ENCODE measurements at regions not wholly inside any gene's neighbourhood (a gene's known extent, or its start where the extent isn't known, plus 50 kb on each side); places are given as distances from the start of the nearest gene placed in this dataset.

DNA sequence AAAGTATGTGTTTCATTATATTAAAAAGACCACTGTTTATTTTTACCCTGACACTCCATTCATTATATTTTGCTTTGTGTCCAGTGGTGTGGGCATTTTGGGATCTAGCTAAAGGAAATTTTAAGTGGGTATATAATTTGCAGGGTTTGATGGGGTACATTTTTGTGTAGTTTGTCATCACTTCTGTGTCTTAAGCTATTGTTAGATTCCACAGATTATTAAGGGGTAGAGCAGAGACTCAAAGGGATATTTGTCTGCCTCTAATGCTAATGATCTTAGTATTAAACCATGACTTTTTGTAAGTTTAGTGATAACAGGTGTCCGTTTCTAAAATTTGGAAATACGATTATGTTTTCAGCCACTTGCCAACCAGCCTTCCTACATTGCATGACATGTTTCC is 731.6 kb downstream of the BRINP1 start:
- no peak overlapping the region for H3K4me3 ChIP-seq (ENCODE audit: low read depth, low read length)
- H3K9me3 ChIP-seq (ENCODE audit: control insufficient read depth, insufficient read depth, low read length) = peaks cover 9% of the 10 kb centered on the region; the same call in 1 of the 2 replicates
- ChIA-PET POLR2A (no interaction called here), CTCF (no interaction called here)
- no peak overlapping the region for H3K27ac ChIP-seq (ENCODE audit: low read depth, low read length)
- no peak for DNase-seq (ENCODE audit: low read depth, low spot score)
- TF ChIP-seq, protein P1, sequence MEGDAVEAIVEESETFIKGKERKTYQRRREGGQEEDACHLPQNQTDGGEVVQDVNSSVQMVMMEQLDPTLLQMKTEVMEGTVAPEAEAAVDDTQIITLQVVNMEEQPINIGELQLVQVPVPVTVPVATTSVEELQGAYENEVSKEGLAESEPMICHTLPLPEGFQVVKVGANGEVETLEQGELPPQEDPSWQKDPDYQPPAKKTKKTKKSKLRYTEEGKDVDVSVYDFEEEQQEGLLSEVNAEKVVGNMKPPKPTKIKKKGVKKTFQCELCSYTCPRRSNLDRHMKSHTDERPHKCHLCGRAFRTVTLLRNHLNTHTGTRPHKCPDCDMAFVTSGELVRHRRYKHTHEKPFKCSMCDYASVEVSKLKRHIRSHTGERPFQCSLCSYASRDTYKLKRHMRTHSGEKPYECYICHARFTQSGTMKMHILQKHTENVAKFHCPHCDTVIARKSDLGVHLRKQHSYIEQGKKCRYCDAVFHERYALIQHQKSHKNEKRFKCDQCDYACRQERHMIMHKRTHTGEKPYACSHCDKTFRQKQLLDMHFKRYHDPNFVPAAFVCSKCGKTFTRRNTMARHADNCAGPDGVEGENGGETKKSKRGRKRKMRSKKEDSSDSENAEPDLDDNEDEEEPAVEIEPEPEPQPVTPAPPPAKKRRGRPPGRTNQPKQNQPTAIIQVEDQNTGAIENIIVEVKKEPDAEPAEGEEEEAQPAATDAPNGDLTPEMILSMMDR (IDR thresholded peaks at IDR 0.05; ENCODE audit: low read depth, low read length) = no peak
- H3K27me3 ChIP-seq (ENCODE audit: control insufficient read depth, insufficient read depth, low read length) = no peaks in the 10 kb centered on the region

DNA sequence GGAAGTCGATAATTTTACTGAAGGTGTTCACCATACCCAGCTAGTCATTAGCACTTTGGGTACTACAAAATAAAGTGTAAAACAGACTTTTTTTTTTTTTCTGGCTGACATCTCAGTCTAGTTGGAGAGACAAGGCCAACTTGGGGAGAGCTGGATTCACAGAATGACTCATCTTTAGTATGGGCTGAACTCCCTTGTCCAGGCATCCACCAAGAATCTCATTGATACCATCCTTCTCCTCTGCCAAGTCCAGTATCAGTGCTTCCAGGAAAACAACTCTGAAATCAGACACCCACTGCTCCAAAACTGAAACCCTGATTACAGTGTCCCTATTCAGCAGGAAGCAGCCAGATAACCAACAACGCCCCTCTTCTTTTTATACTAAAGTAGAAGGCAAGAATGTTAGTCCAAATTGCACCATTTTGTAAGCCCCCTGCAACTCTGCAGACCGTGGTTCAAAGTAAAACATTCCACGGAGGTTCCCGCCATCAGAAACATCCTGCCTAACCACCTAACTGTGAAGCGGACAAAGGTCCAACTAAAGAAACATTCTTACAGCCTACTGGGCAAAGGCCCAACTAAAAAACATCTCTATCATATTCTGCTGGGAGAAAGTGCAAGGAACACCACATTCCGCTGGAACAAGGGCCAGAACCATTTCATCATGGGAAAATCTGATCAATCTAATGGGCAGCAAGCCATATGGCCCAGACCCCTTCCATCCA is 728.2 kb downstream of the BRINP1 start:
- CTCF ChIA-PET = no interaction called here

DNA sequence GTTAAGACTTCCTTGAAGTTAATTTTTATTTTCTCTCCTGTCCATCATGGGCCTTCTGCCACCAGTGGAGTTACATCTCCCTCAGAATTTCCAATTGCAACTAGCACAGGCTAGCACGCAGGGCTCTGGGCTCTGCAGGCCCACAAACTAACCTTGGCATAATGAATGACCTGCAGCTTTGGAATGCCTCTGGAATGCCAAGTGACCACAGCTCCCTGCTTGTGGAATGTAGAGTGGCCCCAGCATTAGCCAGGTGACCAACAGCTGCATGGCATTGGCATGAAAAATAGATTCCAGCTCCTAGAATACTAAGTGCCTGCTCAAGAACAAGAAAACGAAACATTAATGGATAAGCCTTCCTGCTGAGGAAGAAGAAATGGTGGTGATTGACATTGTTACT is 726.1 kb downstream of the BRINP1 start:
- CTCF ChIA-PET = no interaction called here
- POLR2A ChIA-PET = no interaction called here
- Histone ChIP-seq H3K27ac (ENCODE audit: low read depth, low read length) (no peak overlapping the region), H3K4me3 (ENCODE audit: low read depth, low read length) (no peak overlapping the region), H3K27me3 (ENCODE audit: control insufficient read depth, insufficient read depth, low read length) (no peaks in the 10 kb centered on the region), H3K9me3 (ENCODE audit: control insufficient read depth, insufficient read depth, low read length) (peaks cover 17% of the 10 kb centered on the region; the same call in 1 of the 2 replicates)
- DNase-seq (ENCODE audit: low read depth, low spot score) = no peak
- TF ChIP-seq, protein P1 (IDR thresholded peaks at IDR 0.05; ENCODE audit: low read depth, low read length) = no peak

More for the DNA sequence above, 728.2 kb downstream of the BRINP1 start:
- Histone ChIP-seq H3K27me3 (ENCODE audit: control insufficient read depth, insufficient read depth, low read length) (no peaks in the 10 kb centered on the region), H3K9me3 (ENCODE audit: control insufficient read depth, insufficient read depth, low read length) (peaks cover 9% of the 10 kb centered on the region; the same call in 1 of the 2 replicates), H3K4me3 (ENCODE audit: low read depth, low read length) (no peak overlapping the region), H3K27ac (ENCODE audit: low read depth, low read length) (no peak overlapping the region)
- TF ChIP-seq, protein P1 (IDR thresholded peaks at IDR 0.05; ENCODE audit: low read depth, low read length) = no peak
- no peak for DNase-seq (ENCODE audit: low read depth, low spot score)
- POLR2A ChIA-PET = no interaction called here

DNA sequence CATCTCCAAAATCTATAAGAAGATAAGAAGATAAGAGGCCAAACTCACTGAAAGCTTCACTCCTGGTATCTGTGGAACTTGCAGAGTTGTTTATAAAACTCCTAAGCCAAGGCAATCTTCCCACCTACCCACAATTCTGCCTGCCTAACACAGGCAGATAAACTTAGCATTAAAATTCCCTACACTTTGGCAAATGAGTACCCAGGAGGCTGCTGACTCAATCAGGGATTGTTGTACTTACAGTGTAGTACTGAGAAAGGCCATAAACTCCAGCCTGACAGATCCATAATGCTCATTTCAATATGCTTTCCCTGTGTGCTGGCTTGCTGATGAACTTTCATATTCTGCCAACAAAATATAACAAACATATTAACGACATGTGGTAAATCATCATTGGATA is 725.2 kb downstream of the BRINP1 start:
- POLR2A ChIA-PET = no interaction called here

DNA sequence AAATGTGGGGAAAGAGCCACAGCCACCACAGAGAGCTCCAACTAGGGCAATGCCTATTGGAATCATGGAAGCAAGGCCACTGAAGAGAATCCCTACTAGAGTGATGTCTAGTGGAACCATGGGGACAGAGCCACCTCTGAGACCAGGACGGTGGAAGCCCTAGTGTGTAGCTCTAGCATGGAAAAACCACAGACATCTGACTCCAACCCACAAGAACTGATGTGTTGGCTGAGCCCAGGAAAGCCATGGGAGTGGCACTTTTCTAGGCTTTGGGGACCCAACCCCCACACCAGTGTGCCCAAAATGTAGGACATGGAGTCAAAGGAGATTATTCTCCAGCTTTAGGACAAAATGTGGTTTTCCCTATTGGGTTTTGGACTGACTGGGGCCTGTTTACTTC is 721.9 kb downstream of the BRINP1 start:
- H3K9me3 ChIP-seq (ENCODE audit: control insufficient read depth, insufficient read depth, low read length) = peaks cover 8% of the 10 kb centered on the region; the same call in 1 of the 2 replicates
- CTCF ChIA-PET = no interaction called here
- POLR2A ChIA-PET = no interaction called here
- H3K27ac ChIP-seq (ENCODE audit: low read depth, low read length) = no peak overlapping the region
- DNase-seq (ENCODE audit: low read depth, low spot score) = no peak
- TF ChIP-seq, protein P1 (IDR thresholded peaks at IDR 0.05; ENCODE audit: low read depth, low read length) = no peak
- H3K27me3 ChIP-seq (ENCODE audit: control insufficient read depth, insufficient read depth, low read length) = no peaks in the 10 kb centered on the region
- H3K4me3 ChIP-seq (ENCODE audit: low read depth, low read length) = no peak overlapping the region

More for the DNA sequence above, 725.2 kb downstream of the BRINP1 start:
- H3K27me3 ChIP-seq (ENCODE audit: control insufficient read depth, insufficient read depth, low read length) = no peaks in the 10 kb centered on the region
- peaks cover 17% of the 10 kb centered on the region; the same call in 1 of the 2 replicates for H3K9me3 ChIP-seq (ENCODE audit: control insufficient read depth, insufficient read depth, low read length)
- no peak overlapping the region for H3K27ac ChIP-seq (ENCODE audit: low read depth, low read length)
- no peak overlapping the region for H3K4me3 ChIP-seq (ENCODE audit: low read depth, low read length)
- TF ChIP-seq, protein P1 (IDR thresholded peaks at IDR 0.05; ENCODE audit: low read depth, low read length) = no peak
- CTCF ChIA-PET = no interaction called here
- DNase-seq (ENCODE audit: low read depth, low spot score) = no peak
